Neural cell (in vitro differentiated cells): ENCODE measurements at regions not wholly inside any gene's neighbourhood (a gene's known extent, or its start where the extent isn't known, plus 50 kb on each side); places are given as distances from the start of the nearest gene placed in this dataset.

Experiments used
- H2AFZ ChIP-seq: fragments of 200-600, 300-800 bp; sonication (generic), shearing (Covaris generic); 2 replicates; pipeline ENCODE4 v1.6.0; 2014; ENCODE audit warnings: low read depth, mild to moderate bottlenecking, antibody characterized with exemption, low read length, moderate library complexity
- H3F3A ChIP-seq: fragments of 200-600 bp; shearing (Covaris generic); 2 replicates; pipeline ENCODE4 v1.6.1; 2016; ENCODE audit warnings: mild to moderate bottlenecking, moderate library complexity, mixed read lengths, antibody characterized with exemption, low read length; ENCODE audit not compliant: insufficient read depth, poor library complexity, severe bottlenecking
- H3K27ac ChIP-seq: fragments of 200-600, 300-800 bp; sonication (generic), shearing (Covaris generic); 2 replicates; pipeline ENCODE4 v1.5.1; 2014; ENCODE audit warnings: mild to moderate bottlenecking, low read length, moderate library complexity
- H3K27me3 ChIP-seq: fragments of 300-800, 200-600 bp; sonication (generic), shearing (Covaris generic); 2 replicates; pipeline ENCODE4 v1.6.0; 2014; ENCODE audit warnings: mild to moderate bottlenecking, low read depth, low read length, moderate library complexity; ENCODE audit not compliant: insufficient read depth
- H3K36me3 ChIP-seq: fragments of 300-800, 200-600 bp; sonication (generic), shearing (Covaris generic); 2 replicates; pipeline ENCODE4 v1.5.1; 2014; ENCODE audit warnings: mild to moderate bottlenecking, antibody characterized with exemption, low read length, moderate library complexity; ENCODE audit not compliant: insufficient read depth
- H3K4me2 ChIP-seq: fragments of 300-800, 200-600 bp; sonication (generic), shearing (Covaris generic); 2 replicates; pipeline ENCODE4 v1.6.0; 2014; ENCODE audit warnings: mild to moderate bottlenecking, low read length
- H3K4me3 ChIP-seq: fragments of 300-800, 200-600 bp; sonication (generic), shearing (Covaris generic); 2 replicates; pipeline ENCODE4 v1.5.1; 2014; ENCODE audit warnings: mild to moderate bottlenecking, low read length, moderate library complexity
- H3K79me2 ChIP-seq: fragments of 200-600 bp; shearing (Covaris generic); replicated peaks from 2 replicates; pipeline ENCODE4 v1.6.0; 2014; ENCODE audit warnings: mild to moderate bottlenecking, low read length, moderate library complexity; ENCODE audit not compliant: insufficient read depth
- H3K9ac ChIP-seq: fragments of 300-800, 200-600 bp; sonication (generic), shearing (Covaris generic); 2 replicates; pipeline ENCODE4 v1.6.1; 2016; ENCODE audit warnings: mild to moderate bottlenecking, low read length, mixed read lengths
- H3K9me2 ChIP-seq: fragments of 200-600 bp; shearing (Covaris generic); 2 replicates; pipeline ENCODE4 v1.6.1; 2016; ENCODE audit warnings: mild to moderate bottlenecking, low read length, mixed read lengths; ENCODE audit not compliant: insufficient read depth
- H3K9me3 ChIP-seq: fragments of 200-600, 300-800 bp; sonication (generic), shearing (Covaris generic); 2 replicates; pipeline ENCODE4 v1.6.1; 2016; ENCODE audit warnings: mild to moderate bottlenecking, mixed run types, low read length, moderate library complexity, mixed read lengths
- H4K20me1 ChIP-seq: fragments of 200-600 bp; shearing (Covaris generic); 2 replicates; pipeline ENCODE4 v1.6.1; 2016; ENCODE audit warnings: mild to moderate bottlenecking, mixed run types; ENCODE audit not compliant: insufficient read depth
- CTCF ChIP-seq: fragments of 450-650 bp; IDR thresholded peaks from 2 replicates; pipeline ENCODE4 v1.5.1; 2014; ENCODE audit warnings: antibody characterized with exemption, mild to moderate bottlenecking, moderate library complexity; ENCODE audit not compliant: poor library complexity, severe bottlenecking
- EP300 ChIP-seq: fragments of 450-650 bp; conservative IDR thresholded peaks from 2 replicates; pipeline ENCODE4 v1.6.1; 2014; ENCODE audit warnings: antibody characterized with exemption, mild to moderate bottlenecking, moderate library complexity; ENCODE audit not compliant: poor library complexity, severe bottlenecking
- EZH2 ChIP-seq: fragments of 200-600, 300-800 bp; shearing (Covaris generic), sonication (generic); IDR thresholded peaks from 2 replicates; pipeline ENCODE4 v1.6.1; 2014; ENCODE audit warnings: antibody characterized with exemption, low read length, borderline replicate concordance, mild to moderate bottlenecking; ENCODE audit not compliant: insufficient read depth, poor library complexity, severe bottlenecking
- MXI1 ChIP-seq: fragments of 450-650 bp; conservative IDR thresholded peaks from 2 replicates; pipeline ENCODE4 v1.6.1; 2014; ENCODE audit warnings: antibody characterized with exemption, mild to moderate bottlenecking; ENCODE audit not compliant: poor library complexity, severe bottlenecking
- POLR2AphosphoS5 ChIP-seq: IDR thresholded peaks from 2 replicates; pipeline ENCODE4 v1.6.1; 2012
- RAD21 ChIP-seq: fragments of 450-650 bp; conservative IDR thresholded peaks from 2 replicates; pipeline ENCODE4 v1.6.1; 2014; ENCODE audit warnings: antibody characterized with exemption, mild to moderate bottlenecking, moderate library complexity
- REST ChIP-seq: IDR thresholded peaks from 2 replicates; pipeline ENCODE4 v1.6.1; 2012; ENCODE audit warnings: borderline replicate concordance
- SMC3 ChIP-seq: fragments of 450-650 bp; conservative IDR thresholded peaks from 2 replicates; pipeline ENCODE4 v1.6.1; 2014; ENCODE audit warnings: antibody characterized with exemption, mild to moderate bottlenecking, moderate library complexity; ENCODE audit not compliant: poor library complexity
- TAF1 ChIP-seq: IDR thresholded peaks from 2 replicates; pipeline ENCODE4 v1.6.1; 2012; ENCODE audit warnings: low read depth

- H3K4me2 ChIP-seq = no peak overlapping the region
- H4K20me1 ChIP-seq = no peaks in the 10 kb centered on the region
- no peaks in the 10 kb centered on the region for H3K9me3 ChIP-seq
- H3K4me3 ChIP-seq = no peak overlapping the region
- H3K9me2 ChIP-seq = no peaks in the 10 kb centered on the region
- TF ChIP-seq RAD21 = no peak
- TF ChIP-seq REST = no peak
- no peak for TF ChIP-seq EP300
- TF ChIP-seq TAF1 = no peak
- no peaks in the 10 kb centered on the region for H3K36me3 ChIP-seq
- no peak overlapping the region for H3K9ac ChIP-seq
- H3K27ac ChIP-seq = no peak overlapping the region
- no peak overlapping the region for H2AFZ ChIP-seq
- H3K79me2 ChIP-seq = no peaks in the 10 kb centered on the region
- H3K27me3 ChIP-seq = no peaks in the 10 kb centered on the region
- no peaks in the 10 kb centered on the region for H3F3A ChIP-seq
Measured at GRCh38 chr2:122009561-122009960, 254.1 kb downstream of the TSN start.

GRCh38 chr2:122011493-122012270, 256.2 kb downstream of the TSN start:
- no peak overlapping the region for H2AFZ ChIP-seq

More at GRCh38 chr2:122011493-122012270, 256.2 kb downstream of the TSN start:
- Histone ChIP-seq H3K27me3 (no peaks in the 10 kb centered on the region), H3F3A (no peaks in the 10 kb centered on the region), H3K9ac (no peak overlapping the region), H3K9me2 (no peaks in the 10 kb centered on the region), H3K79me2 (no peaks in the 10 kb centered on the region), H3K36me3 (no peaks in the 10 kb centered on the region), H3K4me3 (no peak overlapping the region), H3K9me3 (no peaks in the 10 kb centered on the region), H3K27ac (no peak overlapping the region), H4K20me1 (no peaks in the 10 kb centered on the region), H3K4me2 (no peak overlapping the region)
- TF ChIP-seq EP300 (no peak), TAF1 (no peak), RAD21 (no peak), REST (no peak), POLR2AphosphoS5 (no peak), EZH2 (no peak), SMC3 (no peak), MXI1 (no peak), CTCF (no peak)
